HL-60 (cell line): ENCODE measurements at regions not wholly inside any gene's neighbourhood (a gene's known extent, or its start where the extent isn't known, plus 50 kb on each side); places are given as distances from the start of the nearest gene placed in this dataset.

Experiments used
- CTCF ChIP-seq: IDR thresholded peaks from one replicate; pipeline ENCODE4 v1.5.1; 2011; ENCODE audit warnings: low read length, control low read depth, inconsistent platforms; ENCODE audit not compliant: insufficient read depth
- GABPA ChIP-seq: IDR thresholded peaks from 2 replicates; pipeline ENCODE4 v1.6.1; 2012; ENCODE audit warnings: low read depth
- POLR2AphosphoS5 ChIP-seq: IDR thresholded peaks from 2 replicates; pipeline ENCODE4 v1.6.1; 2012; ENCODE audit warnings: low read depth
- REST ChIP-seq: IDR thresholded peaks from 2 replicates; pipeline ENCODE4 v1.6.1; 2012; ENCODE audit warnings: low read depth; ENCODE audit not compliant: insufficient replicate concordance

- TF ChIP-seq CTCF: no peak
- no peak for TF ChIP-seq POLR2AphosphoS5
- TF ChIP-seq REST: no peak
- TF ChIP-seq GABPA: no peak
Observed at GRCh38 chr10:85256481-85256880, 928.1 kb downstream of the CCSER2 start.
